Sigmoid colon (tissue), 6 donors: ENCODE measurements at regions not wholly inside any gene's neighbourhood (a gene's known extent, or its start where the extent isn't known, plus 50 kb on each side); places are given as distances from the start of the nearest gene placed in this dataset.

Experiments used
- DNase-seq: peaks from one replicate; pipeline ENCODE4 v3.0.0-alpha.2; 2019
- H3K27ac ChIP-seq, 4 donors: fragments of 200-600 bp; sonication (generic); one replicate each; pipeline ENCODE4 v1.5.1; 2016 to 2019; ENCODE audit warnings: mild to moderate bottlenecking in 1 of 4
- H3K27me3 ChIP-seq, 3 donors: fragments of 200-600 bp; sonication (generic); one replicate each; pipeline ENCODE4 v1.5.1; 2019; ENCODE audit warnings: mild to moderate bottlenecking in 1 of 3
- H3K36me3 ChIP-seq, 4 donors: fragments of 200-600 bp; sonication (generic); one replicate each; pipeline ENCODE4 v1.5.1; 2016 to 2019
- H3K4me1 ChIP-seq, 4 donors: fragments of 200-600 bp; sonication (generic); one replicate each; pipeline ENCODE4 v1.5.1; 2017 to 2019
- H3K4me3 ChIP-seq, 4 donors: fragments of 200-600 bp; sonication (generic); one replicate each; pipeline ENCODE4 v1.5.1; 2017 to 2019; ENCODE audit warnings: mild to moderate bottlenecking in 2 of 4, moderate library complexity in 1 of 4
- H3K9me3 ChIP-seq, 4 donors: fragments of 200-600 bp in 3 of 4; sonication (generic) in 3 of 4; one replicate each; pipeline versions ENCODE4 v1.5.1 to v1.6.1; 2013 to 2019
- EP300 ChIP-seq, 4 donors: sonication (generic); formaldehyde crosslinking; IDR thresholded peaks; one replicate each; pipeline ENCODE4 v1.6.1; 2017; ENCODE audit warnings: antibody characterized with exemption in 4 of 4
- POLR2A ChIP-seq, 2 donors: fragments of 450-650 bp; IDR thresholded peaks; one replicate each; pipeline ENCODE4 v1.6.1; 2016; ENCODE audit warnings: antibody characterized with exemption in 2 of 2, mild to moderate bottlenecking in 2 of 2, moderate library complexity in 2 of 2
- POLR2AphosphoS5 ChIP-seq, 4 donors: sonication (generic); formaldehyde crosslinking; IDR thresholded peaks; one replicate each; pipeline ENCODE4 v1.6.1; 2017; ENCODE audit warnings: antibody characterized with exemption in 4 of 4
- WGBS, 2 donors: extraction: QIAGEN DNeasy Blood & Tissue Kit; methylation state at CpG; one replicate each; pipeline ENCODE4 v1.1.7; 2013; 5-methylcytosine and 5-hydroxymethylcytosine counted together
- intact Hi-C: fragments of 100-400 bp; cut with DNase I; formaldehyde crosslinking; loops from one replicate; pipeline ENCODE4 v1.15.1; 2023
- TF ChIP-seq, protein P1 (sequence below), 4 experiments: fragments of 450-650 bp in 3 of 4; fragments of 200-600 bp in 1 of 4; IDR thresholded peaks; one replicate each; pipeline ENCODE4 v1.5.1; 2016 to 2019; ENCODE audit warnings: antibody characterized with exemption in 4 of 4, mild to moderate bottlenecking in 3 of 4, moderate library complexity in 2 of 4
- donor health status: healthy with polysubstance abuse.
- donor health status: healthy.

DNA sequence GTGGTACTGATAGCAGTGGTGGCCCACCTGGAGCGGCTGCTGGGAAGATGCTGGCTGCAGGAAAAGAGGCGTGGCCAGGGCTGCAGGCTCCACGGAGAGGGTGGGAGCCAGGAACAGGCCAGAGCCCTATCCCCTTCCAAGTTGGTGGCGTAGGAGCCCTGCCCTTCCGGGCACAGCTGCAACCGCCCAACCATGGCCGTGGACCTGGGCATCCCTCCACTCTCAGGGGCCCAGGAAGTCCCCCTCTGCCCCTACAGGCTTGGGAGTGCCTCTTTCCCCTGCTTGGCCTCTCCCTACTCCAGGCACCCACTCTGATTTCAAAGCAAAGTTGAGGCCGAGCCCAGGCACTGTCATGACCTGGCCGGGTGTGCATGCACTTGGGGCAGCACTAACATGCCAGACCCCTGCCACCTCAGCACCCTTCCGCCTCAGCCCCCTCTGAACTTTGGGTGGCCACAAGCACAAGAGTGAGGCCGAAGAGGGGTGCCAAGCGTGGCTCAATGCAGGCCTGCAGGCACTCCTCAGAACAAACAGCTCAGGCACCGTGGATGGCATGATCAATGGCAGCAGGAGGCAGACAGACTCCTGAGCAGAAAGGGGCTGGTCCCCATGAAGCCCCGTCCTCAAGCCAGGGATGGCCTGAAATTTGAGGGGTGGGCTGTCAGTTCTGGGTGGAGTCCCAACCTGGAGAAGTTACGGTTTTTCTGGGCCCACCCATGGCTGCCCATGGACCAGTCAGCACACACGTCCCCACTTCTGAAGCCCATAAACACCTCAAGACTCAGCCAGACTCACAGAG, 164.9 kb upstream of the PRNP start:
- TF ChIP-seq, protein P1, sequence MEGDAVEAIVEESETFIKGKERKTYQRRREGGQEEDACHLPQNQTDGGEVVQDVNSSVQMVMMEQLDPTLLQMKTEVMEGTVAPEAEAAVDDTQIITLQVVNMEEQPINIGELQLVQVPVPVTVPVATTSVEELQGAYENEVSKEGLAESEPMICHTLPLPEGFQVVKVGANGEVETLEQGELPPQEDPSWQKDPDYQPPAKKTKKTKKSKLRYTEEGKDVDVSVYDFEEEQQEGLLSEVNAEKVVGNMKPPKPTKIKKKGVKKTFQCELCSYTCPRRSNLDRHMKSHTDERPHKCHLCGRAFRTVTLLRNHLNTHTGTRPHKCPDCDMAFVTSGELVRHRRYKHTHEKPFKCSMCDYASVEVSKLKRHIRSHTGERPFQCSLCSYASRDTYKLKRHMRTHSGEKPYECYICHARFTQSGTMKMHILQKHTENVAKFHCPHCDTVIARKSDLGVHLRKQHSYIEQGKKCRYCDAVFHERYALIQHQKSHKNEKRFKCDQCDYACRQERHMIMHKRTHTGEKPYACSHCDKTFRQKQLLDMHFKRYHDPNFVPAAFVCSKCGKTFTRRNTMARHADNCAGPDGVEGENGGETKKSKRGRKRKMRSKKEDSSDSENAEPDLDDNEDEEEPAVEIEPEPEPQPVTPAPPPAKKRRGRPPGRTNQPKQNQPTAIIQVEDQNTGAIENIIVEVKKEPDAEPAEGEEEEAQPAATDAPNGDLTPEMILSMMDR (IDR thresholded peaks at IDR 0.05): no peak
- TF ChIP-seq POLR2A (IDR thresholded peaks at IDR 0.05) (no peak), POLR2AphosphoS5 (IDR thresholded peaks at IDR 0.05) (no peak), EP300 (IDR thresholded peaks at IDR 0.05) (no peak)
- H3K27ac ChIP-seq: no peak overlapping the region
- WGBS, 2 donors: 72 to 82% methylated on average over 16 of the region's 16 CpGs
- intact Hi-C loops: no loop called here
- H3K27me3 ChIP-seq: no peaks in the 10 kb centered on the region
- H3K9me3 ChIP-seq: no peaks in the 10 kb centered on the region
- no peak for DNase-seq
- H3K4me3 ChIP-seq: no peak overlapping the region
- H3K4me1 ChIP-seq: no peaks in the 10 kb centered on the region
- H3K36me3 ChIP-seq: no peaks in the 10 kb centered on the region

DNA sequence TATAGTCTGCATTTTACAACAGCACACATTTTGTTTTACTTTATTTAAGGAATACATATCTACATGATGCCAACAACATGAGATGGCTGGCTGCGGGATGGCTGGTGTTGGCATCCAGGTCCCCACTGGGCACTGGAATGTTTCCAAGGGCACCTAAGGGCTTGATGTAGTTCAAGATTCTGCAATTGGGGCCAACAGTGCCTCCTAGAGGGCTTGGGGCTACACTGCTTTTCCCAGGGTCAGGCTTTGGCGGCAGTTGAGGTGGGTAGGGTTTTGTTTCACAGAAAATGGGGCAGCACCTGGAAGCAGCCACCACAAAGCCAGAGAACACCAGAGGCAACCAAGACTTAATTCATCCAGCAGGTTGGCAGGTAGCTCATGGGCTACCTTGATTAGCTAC, 166.7 kb upstream of the PRNP start:
- TF ChIP-seq EP300 (IDR thresholded peaks at IDR 0.05): no peak
- TF ChIP-seq, protein P1 (IDR thresholded peaks at IDR 0.05): no peak
- no peak for TF ChIP-seq POLR2A (IDR thresholded peaks at IDR 0.05)
- no peak for TF ChIP-seq POLR2AphosphoS5 (IDR thresholded peaks at IDR 0.05)
- Histone ChIP-seq H3K4me1 (no peaks in the 10 kb centered on the region), H3K36me3 (no peaks in the 10 kb centered on the region), H3K4me3 (no peak overlapping the region), H3K9me3 (no peaks in the 10 kb centered on the region), H3K27me3 (no peaks in the 10 kb centered on the region), H3K27ac (no peak overlapping the region)
- whole genome bisulfite sequencing, 2 donors: 15 to 21% methylated on average over 2 of the region's 2 CpGs
- no peak for DNase-seq
- intact Hi-C loops: no loop called here

DNA sequence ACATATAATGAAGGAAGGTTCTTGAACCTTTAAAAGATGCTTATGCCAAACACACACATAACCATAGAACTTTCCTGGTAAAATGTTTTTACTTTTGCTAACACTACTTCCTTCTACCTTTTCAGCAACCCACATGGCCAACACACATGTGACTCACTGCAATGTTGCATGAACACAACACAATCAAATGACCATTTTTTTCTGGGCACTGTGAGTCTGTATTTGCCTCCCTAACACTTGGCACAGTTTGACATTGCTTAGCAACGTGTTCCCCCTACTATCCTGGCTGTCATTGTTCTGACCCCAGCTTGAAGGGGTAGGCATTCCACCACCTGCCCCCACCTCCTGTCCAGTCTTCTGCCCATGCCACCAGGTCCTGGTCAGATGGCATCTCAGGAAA, 169.4 kb upstream of the PRNP start:
- Histone ChIP-seq H3K4me3 (no peak overlapping the region), H3K9me3 (no peaks in the 10 kb centered on the region), H3K4me1 (no peaks in the 10 kb centered on the region), H3K36me3 (no peaks in the 10 kb centered on the region), H3K27ac (no peak overlapping the region), H3K27me3 (no peaks in the 10 kb centered on the region)
- WGBS, 2 donors: 10 to 50% methylated on average over 1 of the region's 1 CpG
- no peak for DNase-seq
- TF ChIP-seq POLR2AphosphoS5 (IDR thresholded peaks at IDR 0.05) (no peak), EP300 (IDR thresholded peaks at IDR 0.05) (no peak), POLR2A (IDR thresholded peaks at IDR 0.05) (no peak)
- TF ChIP-seq, protein P1 (IDR thresholded peaks at IDR 0.05): no peak
- intact Hi-C loops: no loop called here

DNA sequence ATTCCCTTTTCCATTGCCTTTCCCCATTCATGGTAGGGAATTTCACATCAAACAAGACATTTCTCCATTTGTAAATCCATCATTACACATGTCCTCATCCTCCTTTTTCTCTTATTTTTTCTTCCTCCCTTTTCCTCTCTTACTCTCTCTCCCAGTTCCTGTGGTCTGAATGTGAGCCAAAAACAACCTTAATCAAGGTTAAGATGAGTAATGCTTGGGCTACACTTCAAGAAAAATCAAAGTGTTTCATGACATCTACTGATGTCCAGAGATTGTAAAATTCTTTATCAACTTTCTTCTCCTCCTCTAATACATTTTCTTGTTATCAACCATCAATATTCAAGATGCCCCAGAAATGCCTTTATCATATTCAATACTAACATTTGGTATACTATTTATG, 172.5 kb upstream of the PRNP start:
- Histone ChIP-seq H3K4me1 (no peaks in the 10 kb centered on the region), H3K27ac (no peak overlapping the region), H3K4me3 (no peak overlapping the region), H3K36me3 (no peaks in the 10 kb centered on the region), H3K27me3 (no peaks in the 10 kb centered on the region), H3K9me3 (no peaks in the 10 kb centered on the region)
- intact Hi-C loops: no loop called here
- no peak for DNase-seq
- TF ChIP-seq, protein P1 (IDR thresholded peaks at IDR 0.05): no peak
- no peak for TF ChIP-seq POLR2A (IDR thresholded peaks at IDR 0.05)
- TF ChIP-seq POLR2AphosphoS5 (IDR thresholded peaks at IDR 0.05): no peak
- TF ChIP-seq EP300 (IDR thresholded peaks at IDR 0.05): no peak
